ENCODE measurements at regions not wholly inside any gene's neighbourhood (a gene's known extent, or its start where the extent isn't known, plus 50 kb on each side); places are given as distances from the start of the nearest gene placed in this dataset.

GRCh38 chr2:52632543-52632942, 1135.1 kb upstream of the CHAC2 start:
- TF ChIP-seq, protein P1, sequence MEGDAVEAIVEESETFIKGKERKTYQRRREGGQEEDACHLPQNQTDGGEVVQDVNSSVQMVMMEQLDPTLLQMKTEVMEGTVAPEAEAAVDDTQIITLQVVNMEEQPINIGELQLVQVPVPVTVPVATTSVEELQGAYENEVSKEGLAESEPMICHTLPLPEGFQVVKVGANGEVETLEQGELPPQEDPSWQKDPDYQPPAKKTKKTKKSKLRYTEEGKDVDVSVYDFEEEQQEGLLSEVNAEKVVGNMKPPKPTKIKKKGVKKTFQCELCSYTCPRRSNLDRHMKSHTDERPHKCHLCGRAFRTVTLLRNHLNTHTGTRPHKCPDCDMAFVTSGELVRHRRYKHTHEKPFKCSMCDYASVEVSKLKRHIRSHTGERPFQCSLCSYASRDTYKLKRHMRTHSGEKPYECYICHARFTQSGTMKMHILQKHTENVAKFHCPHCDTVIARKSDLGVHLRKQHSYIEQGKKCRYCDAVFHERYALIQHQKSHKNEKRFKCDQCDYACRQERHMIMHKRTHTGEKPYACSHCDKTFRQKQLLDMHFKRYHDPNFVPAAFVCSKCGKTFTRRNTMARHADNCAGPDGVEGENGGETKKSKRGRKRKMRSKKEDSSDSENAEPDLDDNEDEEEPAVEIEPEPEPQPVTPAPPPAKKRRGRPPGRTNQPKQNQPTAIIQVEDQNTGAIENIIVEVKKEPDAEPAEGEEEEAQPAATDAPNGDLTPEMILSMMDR (IDR thresholded peaks at IDR 0.05) = no peak
- no peak for TF ChIP-seq POLR2A (IDR thresholded peaks at IDR 0.05)
- Histone ChIP-seq H3K9me3 (no peaks in the 10 kb centered on the region), H3K36me3 (no peaks in the 10 kb centered on the region), H3K4me1 (no peaks in the 10 kb centered on the region), H3K27ac (no peak overlapping the region), H3K27me3 (no peaks in the 10 kb centered on the region), H3K4me3 (no peak overlapping the region)
- DNase-seq = no peak
- intact Hi-C loops (cut with DNase I; ENCODE audit: low total_unique reads) = no loop called here

- intact Hi-C loops (cut with DNase I; ENCODE audit: low total_unique reads) = no loop called here
- TF ChIP-seq, protein P1 (IDR thresholded peaks at IDR 0.05) = no peak
- no peak for TF ChIP-seq POLR2A (IDR thresholded peaks at IDR 0.05)
- Histone ChIP-seq H3K27ac (no peak overlapping the region), H3K27me3 (no peaks in the 10 kb centered on the region), H3K36me3 (no peaks in the 10 kb centered on the region), H3K4me3 (no peak overlapping the region), H3K4me1 (no peaks in the 10 kb centered on the region), H3K9me3 (no peaks in the 10 kb centered on the region)
- DNase-seq = no peak
These were observed 1137.7 kb upstream of the CHAC2 start for GRCh38 chr2:52629944-52630343.

- Histone ChIP-seq H3K4me1 (no peaks in the 10 kb centered on the region), H3K27ac (no peak overlapping the region), H3K4me3 (no peak overlapping the region), H3K36me3 (no peaks in the 10 kb centered on the region), H3K27me3 (no peaks in the 10 kb centered on the region), H3K9me3 (no peaks in the 10 kb centered on the region)
- TF ChIP-seq, protein P1 (IDR thresholded peaks at IDR 0.05) = no peak
- no peak for TF ChIP-seq POLR2A (IDR thresholded peaks at IDR 0.05)
- DNase-seq = no peak
- intact Hi-C loops (cut with DNase I; ENCODE audit: low total_unique reads) = no loop called here
These were observed 1138.1 kb upstream of the CHAC2 start for GRCh38 chr2:52629531-52629930.

DNA sequence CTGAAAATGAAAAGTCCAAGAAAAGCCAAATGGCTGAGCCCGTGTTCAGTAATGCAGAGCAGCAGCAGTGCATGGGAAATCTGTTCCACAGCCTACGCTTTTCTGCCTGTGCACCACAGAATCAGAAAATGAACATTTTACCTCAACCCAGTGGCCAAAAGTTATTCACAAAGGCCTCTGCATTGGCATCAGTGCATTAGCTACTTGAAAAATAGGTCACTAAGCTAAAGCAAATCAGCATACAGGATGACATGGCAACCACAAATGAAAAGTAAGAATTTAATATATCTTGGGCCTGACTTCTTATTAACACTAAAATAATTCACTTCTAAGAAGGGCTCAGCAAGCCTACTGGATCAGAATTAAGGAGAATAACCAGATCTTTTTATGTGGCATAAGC, 1145.3 kb upstream of the CHAC2 start:
- no peaks in the 10 kb centered on the region for H3K4me1 ChIP-seq
- no peak overlapping the region for H3K4me3 ChIP-seq
- H3K36me3 ChIP-seq = no peaks in the 10 kb centered on the region
- TF ChIP-seq, protein P1 (IDR thresholded peaks at IDR 0.05) = no peak
- TF ChIP-seq POLR2A (IDR thresholded peaks at IDR 0.05) = no peak
- DNase-seq = no peak
- H3K9me3 ChIP-seq = no peaks in the 10 kb centered on the region
- H3K27ac ChIP-seq = no peak overlapping the region
- intact Hi-C loops (cut with DNase I; ENCODE audit: low total_unique reads) = no loop called here
- no peaks in the 10 kb centered on the region for H3K27me3 ChIP-seq

- H3K9me3 ChIP-seq = no peaks in the 10 kb centered on the region
- no peaks in the 10 kb centered on the region for H3K4me1 ChIP-seq
- intact Hi-C loops (cut with DNase I; ENCODE audit: low total_unique reads) = no loop called here
- no peak overlapping the region for H3K4me3 ChIP-seq
- H3K27ac ChIP-seq = no peak overlapping the region
- no peak for TF ChIP-seq POLR2A (IDR thresholded peaks at IDR 0.05)
- TF ChIP-seq, protein P1 (IDR thresholded peaks at IDR 0.05) = no peak
- no peak for DNase-seq
- no peaks in the 10 kb centered on the region for H3K27me3 ChIP-seq
- H3K36me3 ChIP-seq = no peaks in the 10 kb centered on the region
These were observed 1154.5 kb upstream of the CHAC2 start for GRCh38 chr2:52613064-52613463.
